ENCODE measurements at regions not wholly inside any gene's neighbourhood (a gene's known extent, or its start where the extent isn't known, plus 50 kb on each side); places are given as distances from the start of the nearest gene placed in this dataset.

DNA sequence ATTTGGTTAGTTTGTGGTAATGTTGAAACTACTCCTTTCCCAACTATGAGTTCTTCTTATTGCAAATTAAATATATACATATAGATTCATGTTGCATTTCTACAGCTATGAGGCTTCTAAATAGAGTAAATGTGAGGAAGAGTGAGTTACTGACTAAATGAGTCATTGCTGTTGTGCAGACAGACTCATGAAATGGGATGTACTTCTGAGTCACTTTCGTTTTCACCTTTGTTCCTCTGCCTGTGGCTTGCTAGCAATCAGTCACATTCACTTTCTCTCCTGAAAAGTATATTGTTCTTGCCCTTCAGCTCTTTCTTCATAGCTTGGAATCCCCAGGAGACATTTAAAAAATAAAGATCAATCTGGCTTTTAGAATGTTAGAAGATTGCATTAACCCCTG, 295.5 kb upstream of the SMC2 start:
- Histone ChIP-seq H3K27me3 (ENCODE audit: control insufficient read depth, insufficient read depth, low read length) (no peaks in the 10 kb centered on the region), H3K36me3 (ENCODE audit: control insufficient read depth, insufficient read depth, low read length) (no peaks in the 10 kb centered on the region), H3K4me3 (ENCODE audit: low read depth, low read length) (no peak overlapping the region)
- DNase-seq (ENCODE audit: low read depth): no peak
- ChIA-PET POLR2A (no interaction called here), CTCF (no interaction called here)
- no peak for TF ChIP-seq CTCF (IDR thresholded peaks at IDR 0.05; ENCODE audit: insufficient read depth, low read depth, low read length)

GRCh38 chr9:103799959-103800358, 294.1 kb upstream of the SMC2 start:
- no peak overlapping the region for H3K4me3 ChIP-seq (ENCODE audit: low read depth, low read length)
- ChIA-PET POLR2A (no interaction called here), CTCF (no interaction called here)
- no peak for DNase-seq (ENCODE audit: low read depth)
- H3K27me3 ChIP-seq (ENCODE audit: control insufficient read depth, insufficient read depth, low read length): no peaks in the 10 kb centered on the region
- TF ChIP-seq CTCF (IDR thresholded peaks at IDR 0.05; ENCODE audit: insufficient read depth, low read depth, low read length): no peak
- H3K36me3 ChIP-seq (ENCODE audit: control insufficient read depth, insufficient read depth, low read length): no peaks in the 10 kb centered on the region

- DNase-seq (ENCODE audit: low read depth): no peak
- ChIA-PET POLR2A (no interaction called here), CTCF (no interaction called here)
- Histone ChIP-seq H3K27me3 (ENCODE audit: control insufficient read depth, insufficient read depth, low read length) (no peaks in the 10 kb centered on the region), H3K36me3 (ENCODE audit: control insufficient read depth, insufficient read depth, low read length) (no peaks in the 10 kb centered on the region), H3K4me3 (ENCODE audit: low read depth, low read length) (no peak overlapping the region)
- no peak for TF ChIP-seq CTCF (IDR thresholded peaks at IDR 0.05; ENCODE audit: insufficient read depth, low read depth, low read length)
Measured at GRCh38 chr9:103802068-103802467, 292.0 kb upstream of the SMC2 start.

GRCh38 chr9:103803245-103803644, 290.9 kb upstream of the SMC2 start:
- no peak for TF ChIP-seq CTCF (IDR thresholded peaks at IDR 0.05; ENCODE audit: insufficient read depth, low read depth, low read length)
- CTCF ChIA-PET: no interaction called here
- H3K27me3 ChIP-seq (ENCODE audit: control insufficient read depth, insufficient read depth, low read length): no peaks in the 10 kb centered on the region
- DNase-seq (ENCODE audit: low read depth): no peak
- no peaks in the 10 kb centered on the region for H3K36me3 ChIP-seq (ENCODE audit: control insufficient read depth, insufficient read depth, low read length)
- POLR2A ChIA-PET: no interaction called here
- H3K4me3 ChIP-seq (ENCODE audit: low read depth, low read length): no peak overlapping the region

DNA sequence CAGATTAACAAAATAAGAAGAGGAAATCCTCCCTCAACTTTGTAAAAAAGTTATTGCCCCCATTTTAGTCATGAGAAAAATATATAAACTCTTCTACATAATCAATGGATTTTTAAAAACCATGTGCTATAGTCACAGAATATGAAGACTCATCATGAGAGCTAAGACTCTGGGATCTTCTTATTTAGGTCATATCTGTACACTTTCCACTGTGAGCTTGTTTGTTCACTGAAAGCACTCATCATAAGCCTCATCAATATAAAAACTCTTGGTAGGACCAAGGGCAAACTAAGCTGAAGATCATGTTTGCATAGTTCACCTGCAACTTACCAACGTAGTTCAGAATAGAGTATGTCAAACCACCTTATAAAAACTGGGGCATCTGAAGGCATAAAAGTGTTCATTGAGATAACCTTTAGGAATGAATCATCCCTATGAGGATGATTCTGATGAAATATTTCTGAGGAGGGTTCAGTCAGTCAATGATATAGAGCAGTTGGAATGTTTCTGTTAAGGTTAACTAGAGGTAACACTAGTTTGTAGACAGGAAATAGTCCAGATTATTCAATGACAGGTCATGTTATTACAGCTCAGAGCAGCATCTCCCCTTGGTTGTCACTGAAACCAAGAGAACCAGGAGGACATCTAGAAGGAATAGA, 289.9 kb upstream of the SMC2 start:
- no peak for DNase-seq (ENCODE audit: low read depth)
- Histone ChIP-seq H3K36me3 (ENCODE audit: control insufficient read depth, insufficient read depth, low read length) (no peaks in the 10 kb centered on the region), H3K27me3 (ENCODE audit: control insufficient read depth, insufficient read depth, low read length) (no peaks in the 10 kb centered on the region), H3K4me3 (ENCODE audit: low read depth, low read length) (no peak overlapping the region)
- TF ChIP-seq CTCF (IDR thresholded peaks at IDR 0.05; ENCODE audit: insufficient read depth, low read depth, low read length): no peak
- ChIA-PET CTCF (no interaction called here), POLR2A (no interaction called here)
